ENCODE measurements at regions not wholly inside any gene's neighbourhood (a gene's known extent, or its start where the extent isn't known, plus 50 kb on each side); places are given as distances from the start of the nearest gene placed in this dataset.
A peak's percentile ranks its signal among the peaks of the same experiment; 100 is the strongest.

- POLR2A ChIA-PET (ENCODE audit: partially characterized antibody), result no interaction called here
- Histone ChIP-seq H3K56ac (replicated peaks; ENCODE audit: insufficient read length, low read depth, low read length) (no peak overlapping the region), H2BK120ac (replicated peaks; ENCODE audit: low read depth, low read length) (no peak overlapping the region), H3K4me3 (ENCODE audit: extremely low read depth in 1 of 4, insufficient read depth in 2 of 4, low read depth in 3 of 4, low read length in 4 of 4) (no peak overlapping the region), H3K14ac (ENCODE audit: insufficient read length) (no peak overlapping the region), H3K4me2 (ENCODE audit: insufficient read depth in 1 of 2, low read depth in 2 of 2, low read length in 2 of 2) (no peak overlapping the region), H3K4ac (replicated peaks; ENCODE audit: insufficient read length, low read depth, low read length) (no peak overlapping the region), H3K27ac (ENCODE audit: low read depth, low read length) (no peak overlapping the region), H3K9ac (replicated peaks in 1 of 4; ENCODE audit: extremely low read depth in 1 of 4, low read depth in 3 of 4, low read length in 3 of 4) (no peak overlapping the region), H3K23ac (ENCODE audit: insufficient read length) (no peak overlapping the region), H3K4me1 (replicated peaks in 1 of 4; ENCODE audit: control insufficient read depth in 3 of 4, insufficient read depth in 4 of 4, low read length in 3 of 4) (peaks cover 0 to 8% (median 3%) of the 10 kb centered on the region in 4 experiments; a peak in 2 of 7 replicates), H4K20me1 (replicated peaks in 1 of 2; ENCODE audit: control insufficient read depth in 1 of 2, insufficient read depth in 2 of 2, low read length in 2 of 2) (no peaks in the 10 kb centered on the region), H3K79me1 (ENCODE audit: low read depth, low read length) (no peaks in the 10 kb centered on the region), H3K9me3 (ENCODE audit: insufficient read depth in 2 of 2, low read depth in 1 of 2, low read length in 1 of 2) (no peaks in the 10 kb centered on the region), H2AFZ (ENCODE audit: low read length) (peak overlapping the region; percentile 46; the same call in 1 of the 2 replicates), H3K36me3 (ENCODE audit: control insufficient read depth in 2 of 4, insufficient read depth in 4 of 4, low read length in 3 of 4) (no peaks in the 10 kb centered on the region), H2BK20ac (ENCODE audit: low read length) (no peak overlapping the region), H3K79me2 (ENCODE audit: control insufficient read depth in 1 of 2, insufficient read depth in 2 of 2, low read length in 2 of 2) (no peaks in the 10 kb centered on the region), H2BK5ac (ENCODE audit: low read depth, low read length) (no peak overlapping the region), H4K91ac (replicated peaks; ENCODE audit: insufficient read length, low read length) (no peak overlapping the region), H3K23me2 (ENCODE audit: low read depth, low read length) (no peaks in the 10 kb centered on the region; the same call in 1 of the 2 replicates), H4K5ac (ENCODE audit: insufficient read length, low read depth, low read length) (no peak overlapping the region), H3K18ac (ENCODE audit: extremely low read depth, low read length) (no peak overlapping the region), H2BK15ac (ENCODE audit: low read length) (no peak overlapping the region), H2BK12ac (ENCODE audit: low read depth, low read length) (no peak overlapping the region), H2AK5ac (ENCODE audit: low read depth, low read length) (no peak overlapping the region), H3K27me3 (replicated peaks in 1 of 4; ENCODE audit: control insufficient read depth in 3 of 4, extremely low read depth in 1 of 4, insufficient read depth in 3 of 4, low read length in 3 of 4) (no peaks in the 10 kb centered on the region), H4K8ac (ENCODE audit: extremely low read depth, insufficient read depth, low read length) (no peak overlapping the region)
- DNase-seq (ENCODE audit: low read depth in 1 of 2, low spot score in 2 of 2) (no peak), FAIRE-seq (no peak)
- CTCF ChIA-PET (ENCODE audit: partially characterized antibody), result interaction anchor here (0.7 to 0.9 kb wide), 2 partner anchors 19 to 22 kb away, joined by 3 to 5 read pairs; no protein-coding TSS in a partner anchor
- 78% methylated on average over 4 of the region's 4 CpGs; no CpG with 5 or more reads in 1 of the 2 experiments for WGBS, 2 experiments (ENCODE audit: extremely low coverage in 1 of 2, insufficient coverage in 1 of 2, insufficient read length in 1 of 2, insufficient replicate concordance in 2 of 2, low coverage in 1 of 2, low lambda C conversion rate in 2 of 2, missing lambda C conversion rate in 1 of 2)
- TF ChIP-seq NANOG (IDR thresholded peaks at IDR 0.05; ENCODE audit: insufficient read depth, low read depth, low read length, poor library complexity, severe bottlenecking), result no peak
- no peak for TF ChIP-seq KDM1A (IDR thresholded peaks at IDR 0.05; ENCODE audit: borderline replicate concordance, low read length)
- TF ChIP-seq BRCA1 (IDR thresholded peaks at IDR 0.05; ENCODE audit: low read depth, low read length), result no peak
- no peak for TF ChIP-seq HDAC2 (IDR thresholded peaks at IDR 0.05; ENCODE audit: borderline replicate concordance in 1 of 2, low read depth in 2 of 2, low read length in 2 of 2)
- no peak for TF ChIP-seq ATF3 (IDR thresholded peaks at IDR 0.05; ENCODE audit: insufficient read depth, low read depth, low read length)
- TF ChIP-seq CEBPB (IDR thresholded peaks at IDR 0.05; ENCODE audit: low read depth, low read length), result no peak
- TF ChIP-seq CTCF (IDR thresholded peaks at IDR 0.05; ENCODE audit: control extremely low read depth in 1 of 3, insufficient read depth in 1 of 3, low read depth in 1 of 3, low read length in 3 of 3), result no peak
- no peak for TF ChIP-seq SIX5 (IDR thresholded peaks at IDR 0.05; ENCODE audit: low read depth, low read length)
- no peak for TF ChIP-seq RNF2 (IDR thresholded peaks at IDR 0.05; ENCODE audit: borderline replicate concordance, low read depth, low read length, missing control alignments, poor library complexity, severe bottlenecking)
- no peak for TF ChIP-seq TEAD4 (IDR thresholded peaks at IDR 0.05; ENCODE audit: low read depth, low read length)
Observed at GRCh38 chr7:34298492-34299013, 359.5 kb upstream of the NPSR1 start.

All from H1 (cell line).